Esophagus muscularis mucosa (tissue), 4 donors: ENCODE measurements at regions not wholly inside any gene's neighbourhood (a gene's known extent, or its start where the extent isn't known, plus 50 kb on each side); places are given as distances from the start of the nearest gene placed in this dataset.

Experiments used
- DNase-seq: peaks from one replicate; pipeline ENCODE4 v3.0.0-alpha.2; 2017; ENCODE audit errors: extremely low spot score
- H3K27ac ChIP-seq, 4 donors: fragments of 200-600 bp; sonication (generic); replicated peaks in 1 of 4; 1 replicate in 3 of 4; 2 replicates in 1 of 4; pipeline ENCODE4 v1.5.1; 2016 to 2019; ENCODE audit warnings: mild to moderate bottlenecking in 1 of 4
- H3K27me3 ChIP-seq, 4 donors: fragments of 200-600 bp; sonication (generic); one replicate each; pipeline versions ENCODE4 v1.5.1 to v1.6.0; 2016 to 2019
- H3K36me3 ChIP-seq, 4 donors: fragments of 200-600 bp; sonication (generic); one replicate each; pipeline ENCODE4 v1.5.1; 2016 to 2019
- H3K4me1 ChIP-seq, 4 donors: fragments of 200-600 bp; sonication (generic); one replicate each; pipeline ENCODE4 v1.5.1; 2016 to 2019
- H3K4me3 ChIP-seq, 4 donors: fragments of 200-600 bp; sonication (generic); 1 replicate in 2 of 4; 2 replicates in 2 of 4; pipeline ENCODE4 v1.5.1; 2016 to 2019; ENCODE audit warnings: mild to moderate bottlenecking in 4 of 4, moderate library complexity in 1 of 4
- H3K9me3 ChIP-seq, 4 donors: fragments of 200-600 bp; sonication (generic); 1 replicate in 3 of 4; 2 replicates in 1 of 4; pipeline ENCODE4 v1.5.1; 2016 to 2019
- EP300 ChIP-seq: sonication (generic); formaldehyde crosslinking; IDR thresholded peaks from one replicate; pipeline ENCODE4 v1.6.1; 2017; ENCODE audit warnings: antibody characterized with exemption
- POLR2A ChIP-seq: fragments of 450-650 bp; IDR thresholded peaks from one replicate; pipeline ENCODE4 v1.6.1; 2017; ENCODE audit warnings: antibody characterized with exemption, moderate library complexity, mild to moderate bottlenecking, low read depth
- POLR2AphosphoS5 ChIP-seq, 2 donors: sonication (generic); formaldehyde crosslinking; IDR thresholded peaks; one replicate each; pipeline ENCODE4 v1.6.1; 2017; ENCODE audit warnings: antibody characterized with exemption in 2 of 2
- WGBS: methylation state at CpG from one replicate; pipeline ENCODE4 v1.1.5; 2018; 5-methylcytosine and 5-hydroxymethylcytosine counted together
- intact Hi-C: fragments of 100-400 bp; cut with DNase I; formaldehyde crosslinking; loops from one replicate; pipeline ENCODE4 v1.15.1; 2023
- TF ChIP-seq, protein P1 (sequence below), 3 experiments: fragments of 200-600 bp in 2 of 3; fragments of 450-650 bp in 1 of 3; sonication (generic) in 2 of 3; IDR thresholded peaks; one replicate each; pipeline ENCODE4 v1.5.1; 2017 to 2019; ENCODE audit warnings: antibody characterized with exemption in 3 of 3, mild to moderate bottlenecking in 2 of 3, moderate library complexity in 1 of 3

DNA sequence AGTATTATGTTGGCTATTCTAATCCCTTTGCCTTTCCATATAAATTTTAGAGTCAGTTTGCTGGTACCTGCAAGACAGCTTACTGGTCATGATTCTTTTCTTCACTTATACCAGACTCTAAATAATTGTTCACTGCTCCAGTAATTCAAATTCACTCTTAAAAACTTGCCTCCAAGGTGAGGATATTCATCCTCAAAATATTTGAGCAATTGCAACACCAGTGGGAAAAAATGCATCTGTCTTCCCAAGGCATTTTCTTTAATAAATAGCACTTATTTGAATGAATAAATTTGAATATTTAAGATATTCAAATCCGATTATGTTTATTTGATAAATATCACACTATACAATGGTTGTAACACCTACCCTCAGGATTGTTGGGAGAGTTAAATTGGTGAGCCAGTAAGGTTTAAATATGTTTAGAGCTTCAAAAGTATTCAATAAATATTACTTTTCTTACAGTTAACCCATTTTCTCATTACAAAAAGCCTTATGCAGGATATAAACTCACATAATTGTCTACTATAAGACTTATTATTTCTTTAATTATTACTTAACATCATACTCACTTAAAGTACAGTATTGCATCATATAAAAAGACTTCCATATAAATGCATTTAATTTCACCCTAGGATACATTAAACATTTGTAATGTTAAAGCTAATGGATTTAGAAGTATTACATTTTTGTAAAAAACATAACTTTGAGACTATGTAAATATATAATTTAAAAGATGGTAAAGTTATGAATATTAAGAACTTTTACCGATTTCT lies 285.6 kb downstream of the SAMD5 start:
- no peaks in the 10 kb centered on the region for H3K27me3 ChIP-seq
- H3K4me1 ChIP-seq, result no peaks in the 10 kb centered on the region
- H3K27ac ChIP-seq, result no peak overlapping the region
- no peaks in the 10 kb centered on the region for H3K9me3 ChIP-seq
- 83% methylated on average over 2 of the region's 2 CpGs for WGBS
- no peaks in the 10 kb centered on the region for H3K36me3 ChIP-seq
- no peak for TF ChIP-seq POLR2A
- no peak for DNase-seq
- intact Hi-C loops, result no loop called here
- no peak overlapping the region for H3K4me3 ChIP-seq

DNA sequence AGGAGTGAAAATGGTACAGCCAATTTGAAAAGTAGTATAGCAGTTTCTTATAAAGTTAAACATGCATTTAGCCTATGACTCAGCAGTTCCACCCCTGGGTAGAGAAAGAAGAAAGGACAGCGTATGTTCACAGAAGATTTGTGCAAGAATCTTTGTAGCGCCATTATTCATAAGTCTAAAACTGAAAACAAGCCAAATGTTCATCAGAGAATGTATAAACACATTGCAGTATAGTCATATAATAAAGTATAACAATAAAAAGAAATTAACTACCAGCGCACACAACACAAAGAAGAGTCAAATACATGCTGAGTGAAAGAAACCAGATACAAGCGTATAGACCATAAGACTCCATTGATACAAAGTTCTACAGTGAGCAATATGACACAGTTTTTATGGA lies 294.0 kb downstream of the SAMD5 start:
- H3K9me3 ChIP-seq, result peaks cover 0 to 19% (median 14%) of the 10 kb centered on the region in 4 donors
- intact Hi-C loops, result no loop called here
- H3K4me3 ChIP-seq, result no peak overlapping the region
- no peaks in the 10 kb centered on the region for H3K4me1 ChIP-seq
- H3K36me3 ChIP-seq, result no peaks in the 10 kb centered on the region
- WGBS, result 72% methylated on average over 4 of the region's 4 CpGs
- no peak for DNase-seq
- TF ChIP-seq POLR2AphosphoS5 (IDR thresholded peaks at IDR 0.05) (no peak), POLR2A (no peak), EP300 (no peak)
- TF ChIP-seq, protein P1, sequence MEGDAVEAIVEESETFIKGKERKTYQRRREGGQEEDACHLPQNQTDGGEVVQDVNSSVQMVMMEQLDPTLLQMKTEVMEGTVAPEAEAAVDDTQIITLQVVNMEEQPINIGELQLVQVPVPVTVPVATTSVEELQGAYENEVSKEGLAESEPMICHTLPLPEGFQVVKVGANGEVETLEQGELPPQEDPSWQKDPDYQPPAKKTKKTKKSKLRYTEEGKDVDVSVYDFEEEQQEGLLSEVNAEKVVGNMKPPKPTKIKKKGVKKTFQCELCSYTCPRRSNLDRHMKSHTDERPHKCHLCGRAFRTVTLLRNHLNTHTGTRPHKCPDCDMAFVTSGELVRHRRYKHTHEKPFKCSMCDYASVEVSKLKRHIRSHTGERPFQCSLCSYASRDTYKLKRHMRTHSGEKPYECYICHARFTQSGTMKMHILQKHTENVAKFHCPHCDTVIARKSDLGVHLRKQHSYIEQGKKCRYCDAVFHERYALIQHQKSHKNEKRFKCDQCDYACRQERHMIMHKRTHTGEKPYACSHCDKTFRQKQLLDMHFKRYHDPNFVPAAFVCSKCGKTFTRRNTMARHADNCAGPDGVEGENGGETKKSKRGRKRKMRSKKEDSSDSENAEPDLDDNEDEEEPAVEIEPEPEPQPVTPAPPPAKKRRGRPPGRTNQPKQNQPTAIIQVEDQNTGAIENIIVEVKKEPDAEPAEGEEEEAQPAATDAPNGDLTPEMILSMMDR (IDR thresholded peaks at IDR 0.05), result no peak
- no peaks in the 10 kb centered on the region for H3K27me3 ChIP-seq
- H3K27ac ChIP-seq, result no peak overlapping the region

DNA sequence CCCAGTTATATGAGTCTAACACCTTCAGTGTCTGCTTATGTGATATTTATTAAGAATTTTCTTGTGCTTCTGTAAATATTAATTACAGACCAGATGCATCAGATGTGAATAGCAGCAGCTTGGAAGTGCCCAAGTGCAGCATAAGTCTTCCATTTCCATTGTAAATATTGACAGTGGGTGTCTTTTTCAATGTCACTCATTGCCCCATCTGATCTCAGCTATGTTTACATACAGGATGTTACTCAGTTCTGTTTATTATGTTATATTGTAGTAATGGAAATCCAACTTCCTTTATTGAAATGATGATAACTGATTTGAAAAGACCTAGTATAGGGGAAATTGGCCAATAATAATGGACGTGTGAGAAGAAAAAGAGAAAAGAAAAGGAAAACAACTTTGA lies 296.7 kb downstream of the SAMD5 start:
- Histone ChIP-seq H3K4me1 (no peaks in the 10 kb centered on the region), H3K4me3 (no peak overlapping the region), H3K27me3 (no peaks in the 10 kb centered on the region), H3K27ac (no peak overlapping the region), H3K9me3 (peaks cover 0 to 19% (median 15%) of the 10 kb centered on the region in 4 donors), H3K36me3 (no peaks in the 10 kb centered on the region)
- no peak for DNase-seq
- intact Hi-C loops, result no loop called here
- TF ChIP-seq EP300, result no peak
- no peak for TF ChIP-seq POLR2AphosphoS5 (IDR thresholded peaks at IDR 0.05)
- 76% methylated on average over 1 of the region's 1 CpG for WGBS

DNA sequence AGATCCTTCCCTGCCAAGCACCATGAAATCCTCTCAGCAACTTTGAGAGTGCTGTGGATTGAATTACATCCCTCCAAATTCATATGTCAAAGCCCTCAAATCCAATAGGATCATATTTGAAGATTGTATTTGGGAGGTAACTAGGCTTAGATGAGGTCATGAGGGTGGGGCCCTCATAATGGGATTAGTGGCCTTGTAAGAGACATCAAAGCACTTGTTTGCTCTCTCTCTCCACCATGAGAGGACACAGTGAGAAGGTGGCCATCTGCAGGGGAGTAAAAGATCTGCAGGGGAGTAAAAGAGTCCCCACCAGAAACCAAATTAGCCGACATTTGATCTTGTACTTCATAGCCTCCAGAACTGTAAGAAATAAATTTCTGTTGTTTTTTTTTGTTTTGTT lies 298.2 kb downstream of the SAMD5 start:
- intact Hi-C loops, result no loop called here
- Histone ChIP-seq H3K27ac (no peak overlapping the region), H3K27me3 (no peaks in the 10 kb centered on the region), H3K9me3 (peaks cover 0 to 19% (median 15%) of the 10 kb centered on the region in 4 donors), H3K4me1 (no peaks in the 10 kb centered on the region), H3K36me3 (no peaks in the 10 kb centered on the region), H3K4me3 (no peak overlapping the region)
- TF ChIP-seq, protein P1 (IDR thresholded peaks at IDR 0.05), result no peak
- no peak for TF ChIP-seq EP300
- no peak for TF ChIP-seq POLR2A
- no peak for TF ChIP-seq POLR2AphosphoS5 (IDR thresholded peaks at IDR 0.05)
- 96% methylated on average over 1 of the region's 1 CpG for WGBS
- DNase-seq, result no peak

GRCh38 chr6:147808640-147809039 lies 300.1 kb downstream of the SAMD5 start:
- H3K4me1 ChIP-seq, result no peaks in the 10 kb centered on the region
- no peak overlapping the region for H3K27ac ChIP-seq
- intact Hi-C loops, result no loop called here
- H3K4me3 ChIP-seq, result no peak overlapping the region
- WGBS, result 59% methylated on average over 4 of the region's 4 CpGs
- no peaks in the 10 kb centered on the region for H3K36me3 ChIP-seq
- peaks cover 0 to 19% (median 15%) of the 10 kb centered on the region in 4 donors for H3K9me3 ChIP-seq
- TF ChIP-seq EP300, result no peak
- no peak for TF ChIP-seq POLR2AphosphoS5 (IDR thresholded peaks at IDR 0.05)
- no peak for TF ChIP-seq POLR2A
- TF ChIP-seq, protein P1 (IDR thresholded peaks at IDR 0.05), result no peak
- H3K27me3 ChIP-seq, result no peaks in the 10 kb centered on the region
- no peak for DNase-seq
